Pons (tissue), 1 donor: ENCODE measurements at regions not wholly inside any gene's neighbourhood (a gene's known extent, or its start where the extent isn't known, plus 50 kb on each side); places are given as distances from the start of the nearest gene placed in this dataset.

Experiments
- DNase-seq: peaks from one replicate; pipeline ENCODE4 v3.0.0-alpha.2; 2016; ENCODE audit warnings: low spot score

- no peak for DNase-seq
Observed at GRCh38 chr6:2426561-2427340, 181.3 kb upstream of the GMDS start.

- DNase-seq, result no peak
Observed at GRCh38 chr6:2416128-2416712, 170.8 kb upstream of the GMDS start.

GRCh38 chr6:2414885-2415547 lies 169.6 kb upstream of the GMDS start:
- no peak for DNase-seq

GRCh38 chr6:2412731-2413130 lies 167.3 kb upstream of the GMDS start:
- DNase-seq, result no peak

- DNase-seq, result no peak
Observed at GRCh38 chr6:2410656-2411380, 165.4 kb upstream of the GMDS start.

- no peak for DNase-seq
Observed at GRCh38 chr6:2407525-2407924, 162.1 kb upstream of the GMDS start.

GRCh38 chr6:2404211-2404929 lies 159.0 kb upstream of the GMDS start:
- no peak for DNase-seq

DNA sequence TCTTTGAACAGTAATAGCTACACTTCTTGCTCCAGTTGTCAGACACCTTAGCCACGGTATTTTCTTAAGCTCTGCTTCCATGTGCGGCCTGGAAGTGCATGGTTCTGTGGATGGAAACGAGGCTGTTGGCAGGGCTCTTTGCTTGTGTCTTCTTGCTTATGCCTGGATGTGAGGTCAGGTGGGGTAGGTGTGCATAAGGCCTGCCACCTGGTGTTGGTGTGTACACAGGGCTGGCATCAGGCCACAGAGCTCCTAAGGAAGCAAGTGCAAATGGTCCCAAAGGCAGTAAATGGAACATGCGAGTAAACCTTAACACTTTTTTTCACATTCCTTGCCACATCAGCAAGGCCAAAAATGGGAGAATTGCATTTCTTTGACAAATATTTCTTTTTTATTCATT lies 158.1 kb upstream of the GMDS start:
- no peak for DNase-seq

DNA sequence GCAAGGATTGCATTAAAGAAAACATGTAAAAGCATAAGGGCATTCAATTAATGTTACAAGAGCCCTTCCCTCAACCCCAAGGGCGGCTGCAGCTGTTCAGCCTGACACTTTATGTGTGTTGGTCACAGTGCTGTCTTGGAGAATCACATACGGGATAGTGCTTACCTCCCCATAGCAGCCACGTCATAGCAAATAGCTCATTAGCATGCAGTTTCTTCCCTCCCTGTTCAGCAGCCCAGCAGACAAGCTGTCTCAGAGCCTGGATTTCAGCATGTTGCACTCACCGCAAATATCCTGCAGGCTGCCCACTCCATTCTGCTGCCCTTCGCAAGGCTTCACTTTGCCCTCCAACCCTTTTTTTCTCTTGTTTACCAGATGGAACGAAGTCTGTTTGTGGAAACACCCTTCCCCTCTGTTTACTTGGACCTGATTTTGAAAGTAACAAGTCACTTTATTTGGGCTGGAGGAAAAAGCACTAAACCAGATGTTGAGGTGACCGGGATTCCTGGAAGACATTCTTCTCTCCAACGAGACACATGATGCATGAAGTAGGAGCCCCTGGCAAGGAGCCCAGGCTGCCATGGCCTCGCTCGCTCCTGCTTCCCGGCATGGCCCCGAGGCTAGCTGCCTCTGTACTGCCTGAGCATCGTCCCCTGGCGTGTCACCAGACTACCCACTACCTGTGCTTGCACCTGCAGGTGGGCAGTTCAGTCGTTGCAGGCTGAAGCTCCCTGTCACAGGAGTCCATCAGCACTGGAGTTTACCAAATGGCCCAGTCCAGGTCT lies 151.6 kb upstream of the GMDS start:
- DNase-seq, result no peak

- no peak for DNase-seq
Observed at GRCh38 chr6:2396042-2396657, 150.7 kb upstream of the GMDS start.

GRCh38 chr6:2388554-2389324 lies 143.3 kb upstream of the GMDS start:
- DNase-seq, result no peak

GRCh38 chr6:2387445-2387844 lies 142.0 kb upstream of the GMDS start:
- DNase-seq, result no peak

GRCh38 chr6:2385471-2385983 lies 140.1 kb upstream of the GMDS start:
- no peak for DNase-seq

DNA sequence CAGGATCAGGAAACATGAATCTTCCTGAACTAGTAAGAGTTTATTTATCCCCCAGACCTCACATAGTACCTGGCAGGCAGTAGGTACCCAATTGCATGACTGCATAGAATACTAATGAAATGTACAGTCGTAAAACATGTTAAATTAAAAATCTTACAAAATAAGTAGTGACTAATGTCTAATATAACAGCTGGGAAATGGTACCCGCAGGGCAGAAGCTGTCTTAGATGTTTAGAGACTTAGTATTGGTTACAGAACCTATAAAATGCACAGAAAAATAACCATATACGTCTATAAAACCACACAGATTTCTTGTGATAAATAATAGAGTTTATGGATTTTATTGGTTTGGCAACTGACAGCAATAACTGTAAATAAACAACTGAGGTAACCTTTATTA lies 139.1 kb upstream of the GMDS start:
- no peak for DNase-seq

- DNase-seq, result no peak
Observed at GRCh38 chr6:2381872-2382661, 136.7 kb upstream of the GMDS start.

DNA sequence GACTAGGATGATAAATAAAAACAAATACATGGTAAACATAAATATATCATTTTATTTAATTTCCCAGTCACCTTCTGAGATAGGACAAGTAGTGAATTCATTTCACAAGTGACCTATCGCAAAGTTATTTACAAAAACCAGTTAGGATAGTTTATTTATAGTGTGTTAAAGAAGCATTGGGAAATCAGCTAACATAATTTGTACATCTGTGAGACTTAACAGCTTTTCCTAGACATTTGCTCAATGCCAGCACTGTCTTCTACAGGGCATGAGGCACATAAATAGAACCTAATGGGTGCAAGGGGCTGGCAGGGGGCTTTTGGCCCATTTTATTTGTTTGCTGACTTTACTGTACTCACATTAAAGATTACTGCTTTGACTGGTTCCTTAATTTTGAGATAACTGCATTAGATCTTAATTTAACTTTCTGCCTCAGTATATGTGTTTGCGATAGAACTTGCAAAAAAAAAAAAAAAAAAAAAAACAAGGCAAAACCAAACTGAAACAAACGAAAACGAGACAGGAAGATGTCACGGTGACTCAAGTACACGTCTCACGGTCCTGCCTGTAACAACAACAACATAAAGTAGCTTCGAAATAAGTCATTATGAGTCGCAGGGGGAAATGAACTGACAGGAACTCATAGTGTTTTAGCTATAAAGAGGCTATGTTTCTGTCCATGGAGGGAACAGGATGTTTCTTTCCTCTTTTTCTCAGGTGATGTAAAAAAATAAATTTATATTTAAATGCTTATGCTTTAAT lies 133.7 kb upstream of the GMDS start:
- no peak for DNase-seq

- DNase-seq, result no peak
Observed at GRCh38 chr6:2378046-2378657, 132.7 kb upstream of the GMDS start.
